ENCODE measurements at regions not wholly inside any gene's neighbourhood (a gene's known extent, or its start where the extent isn't known, plus 50 kb on each side); places are given as distances from the start of the nearest gene placed in this dataset.

DNA sequence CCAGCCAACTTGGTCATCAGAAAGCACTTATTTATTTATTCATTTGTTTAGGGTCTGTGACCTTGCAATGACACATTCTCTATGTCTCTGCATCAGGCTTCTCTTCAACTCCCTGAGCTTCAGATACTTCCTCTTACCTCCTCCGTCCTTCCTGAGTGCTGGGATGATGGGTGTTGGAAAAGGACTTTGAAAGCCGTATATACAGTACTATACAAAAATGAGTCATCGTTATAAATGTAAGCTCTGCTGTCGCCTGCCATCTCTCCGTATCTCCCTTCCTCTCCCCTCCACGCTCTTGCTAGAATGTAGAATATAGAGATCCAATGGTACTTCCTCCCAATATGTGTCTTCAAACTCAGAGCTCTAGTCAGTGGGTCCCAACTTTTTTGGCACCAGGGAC lies 91.9 kb upstream of the SALL4 start:
- Histone ChIP-seq H3K79me2 (replicated peaks; ENCODE audit: insufficient read depth, low read length) (no peaks in the 10 kb centered on the region), H3K4me2 (ENCODE audit: low read length) (no peak overlapping the region), H3F3A (ENCODE audit: insufficient read depth, low read length, poor library complexity, severe bottlenecking) (no peaks in the 10 kb centered on the region), H3K9me3 (ENCODE audit: low read length) (no peaks in the 10 kb centered on the region), H3K4me3 (ENCODE audit: low read length) (no peak overlapping the region), H3K9me2 (ENCODE audit: insufficient read depth, low read length) (no peaks in the 10 kb centered on the region), H3K27me3 (ENCODE audit: insufficient read depth, low read depth, low read length) (no peaks in the 10 kb centered on the region), H3K27ac (ENCODE audit: low read length) (no peak overlapping the region), H3K36me3 (ENCODE audit: insufficient read depth, low read length) (no peaks in the 10 kb centered on the region), H4K20me1 (ENCODE audit: insufficient read depth) (no peaks in the 10 kb centered on the region), H3K9ac (ENCODE audit: low read length) (no peak overlapping the region), H2AFZ (ENCODE audit: low read depth, low read length) (no peak overlapping the region)
- no peak for TF ChIP-seq EZH2 (IDR thresholded peaks at IDR 0.05; ENCODE audit: borderline replicate concordance, insufficient read depth, low read length, poor library complexity, severe bottlenecking)
- TF ChIP-seq POLR2AphosphoS5 (IDR thresholded peaks at IDR 0.05) = no peak
- no peak for TF ChIP-seq RAD21 (conservative IDR thresholded peaks at IDR 0.05)
- TF ChIP-seq, protein P1, sequence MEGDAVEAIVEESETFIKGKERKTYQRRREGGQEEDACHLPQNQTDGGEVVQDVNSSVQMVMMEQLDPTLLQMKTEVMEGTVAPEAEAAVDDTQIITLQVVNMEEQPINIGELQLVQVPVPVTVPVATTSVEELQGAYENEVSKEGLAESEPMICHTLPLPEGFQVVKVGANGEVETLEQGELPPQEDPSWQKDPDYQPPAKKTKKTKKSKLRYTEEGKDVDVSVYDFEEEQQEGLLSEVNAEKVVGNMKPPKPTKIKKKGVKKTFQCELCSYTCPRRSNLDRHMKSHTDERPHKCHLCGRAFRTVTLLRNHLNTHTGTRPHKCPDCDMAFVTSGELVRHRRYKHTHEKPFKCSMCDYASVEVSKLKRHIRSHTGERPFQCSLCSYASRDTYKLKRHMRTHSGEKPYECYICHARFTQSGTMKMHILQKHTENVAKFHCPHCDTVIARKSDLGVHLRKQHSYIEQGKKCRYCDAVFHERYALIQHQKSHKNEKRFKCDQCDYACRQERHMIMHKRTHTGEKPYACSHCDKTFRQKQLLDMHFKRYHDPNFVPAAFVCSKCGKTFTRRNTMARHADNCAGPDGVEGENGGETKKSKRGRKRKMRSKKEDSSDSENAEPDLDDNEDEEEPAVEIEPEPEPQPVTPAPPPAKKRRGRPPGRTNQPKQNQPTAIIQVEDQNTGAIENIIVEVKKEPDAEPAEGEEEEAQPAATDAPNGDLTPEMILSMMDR (IDR thresholded peaks at IDR 0.05; ENCODE audit: poor library complexity, severe bottlenecking) = no peak
- TF ChIP-seq, protein P2, sequence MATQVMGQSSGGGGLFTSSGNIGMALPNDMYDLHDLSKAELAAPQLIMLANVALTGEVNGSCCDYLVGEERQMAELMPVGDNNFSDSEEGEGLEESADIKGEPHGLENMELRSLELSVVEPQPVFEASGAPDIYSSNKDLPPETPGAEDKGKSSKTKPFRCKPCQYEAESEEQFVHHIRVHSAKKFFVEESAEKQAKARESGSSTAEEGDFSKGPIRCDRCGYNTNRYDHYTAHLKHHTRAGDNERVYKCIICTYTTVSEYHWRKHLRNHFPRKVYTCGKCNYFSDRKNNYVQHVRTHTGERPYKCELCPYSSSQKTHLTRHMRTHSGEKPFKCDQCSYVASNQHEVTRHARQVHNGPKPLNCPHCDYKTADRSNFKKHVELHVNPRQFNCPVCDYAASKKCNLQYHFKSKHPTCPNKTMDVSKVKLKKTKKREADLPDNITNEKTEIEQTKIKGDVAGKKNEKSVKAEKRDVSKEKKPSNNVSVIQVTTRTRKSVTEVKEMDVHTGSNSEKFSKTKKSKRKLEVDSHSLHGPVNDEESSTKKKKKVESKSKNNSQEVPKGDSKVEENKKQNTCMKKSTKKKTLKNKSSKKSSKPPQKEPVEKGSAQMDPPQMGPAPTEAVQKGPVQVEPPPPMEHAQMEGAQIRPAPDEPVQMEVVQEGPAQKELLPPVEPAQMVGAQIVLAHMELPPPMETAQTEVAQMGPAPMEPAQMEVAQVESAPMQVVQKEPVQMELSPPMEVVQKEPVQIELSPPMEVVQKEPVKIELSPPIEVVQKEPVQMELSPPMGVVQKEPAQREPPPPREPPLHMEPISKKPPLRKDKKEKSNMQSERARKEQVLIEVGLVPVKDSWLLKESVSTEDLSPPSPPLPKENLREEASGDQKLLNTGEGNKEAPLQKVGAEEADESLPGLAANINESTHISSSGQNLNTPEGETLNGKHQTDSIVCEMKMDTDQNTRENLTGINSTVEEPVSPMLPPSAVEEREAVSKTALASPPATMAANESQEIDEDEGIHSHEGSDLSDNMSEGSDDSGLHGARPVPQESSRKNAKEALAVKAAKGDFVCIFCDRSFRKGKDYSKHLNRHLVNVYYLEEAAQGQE (IDR thresholded peaks at IDR 0.05; ENCODE audit: borderline replicate concordance) = no peak
- no peak for TF ChIP-seq TAF1 (IDR thresholded peaks at IDR 0.05; ENCODE audit: low read depth)
- TF ChIP-seq MXI1 (conservative IDR thresholded peaks at IDR 0.05; ENCODE audit: poor library complexity, severe bottlenecking) = no peak
- no peak for TF ChIP-seq EP300 (conservative IDR thresholded peaks at IDR 0.05; ENCODE audit: poor library complexity, severe bottlenecking)
- TF ChIP-seq SMC3 (conservative IDR thresholded peaks at IDR 0.05; ENCODE audit: poor library complexity) = no peak

DNA sequence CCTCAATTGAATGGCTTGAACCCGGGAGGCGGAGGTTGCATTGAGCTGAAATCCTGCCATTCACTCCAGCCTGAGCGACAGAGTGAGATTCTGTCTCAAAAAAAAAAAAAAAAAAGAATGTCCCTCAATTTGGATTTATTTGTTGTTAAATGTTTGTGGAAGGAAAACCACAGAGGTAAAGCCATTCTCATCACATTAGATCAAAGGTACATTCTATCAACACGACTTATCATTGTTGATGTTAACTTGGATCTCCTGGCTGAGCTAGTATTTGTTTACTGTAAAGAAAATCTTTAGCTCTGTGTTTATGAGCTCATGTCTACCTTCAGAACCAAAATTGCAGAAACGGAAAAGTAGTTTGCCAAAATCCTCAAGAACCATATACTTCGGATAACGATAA lies 91.4 kb upstream of the SALL4 start:
- H3K9me3 ChIP-seq (ENCODE audit: low read length) = no peaks in the 10 kb centered on the region
- TF ChIP-seq SMC3 (conservative IDR thresholded peaks at IDR 0.05; ENCODE audit: poor library complexity) (no peak), EZH2 (IDR thresholded peaks at IDR 0.05; ENCODE audit: borderline replicate concordance, insufficient read depth, low read length, poor library complexity, severe bottlenecking) (no peak), RAD21 (conservative IDR thresholded peaks at IDR 0.05) (no peak)
- TF ChIP-seq, protein P1 (IDR thresholded peaks at IDR 0.05; ENCODE audit: poor library complexity, severe bottlenecking) = no peak

More for the DNA sequence above, 91.4 kb upstream of the SALL4 start:
- no peak overlapping the region for H3K27ac ChIP-seq (ENCODE audit: low read length)
- H3K27me3 ChIP-seq (ENCODE audit: insufficient read depth, low read depth, low read length) = no peaks in the 10 kb centered on the region
- no peak overlapping the region for H3K9ac ChIP-seq (ENCODE audit: low read length)
- no peaks in the 10 kb centered on the region for H3K79me2 ChIP-seq (replicated peaks; ENCODE audit: insufficient read depth, low read length)
- no peaks in the 10 kb centered on the region for H4K20me1 ChIP-seq (ENCODE audit: insufficient read depth)
- H3K36me3 ChIP-seq (ENCODE audit: insufficient read depth, low read length) = no peaks in the 10 kb centered on the region
- no peaks in the 10 kb centered on the region for H3K9me2 ChIP-seq (ENCODE audit: insufficient read depth, low read length)
- H3K4me3 ChIP-seq (ENCODE audit: low read length) = no peak overlapping the region
- H3F3A ChIP-seq (ENCODE audit: insufficient read depth, low read length, poor library complexity, severe bottlenecking) = no peaks in the 10 kb centered on the region
- no peak overlapping the region for H3K4me2 ChIP-seq (ENCODE audit: low read length)
- H2AFZ ChIP-seq (ENCODE audit: low read depth, low read length) = no peak overlapping the region

Measured in neural cell (in vitro differentiated cells).